Ovary (tissue), 7 donors: ENCODE measurements at regions not wholly inside any gene's neighbourhood (a gene's known extent, or its start where the extent isn't known, plus 50 kb on each side); places are given as distances from the start of the nearest gene placed in this dataset.

Experiments
- DNase-seq, 5 donors: peaks; one replicate each; pipeline ENCODE4 v3.0.0-alpha.2; 2019 to 2020
- H3K27ac ChIP-seq, 2 donors: fragments of 200-600 bp; one replicate each; pipeline versions ENCODE4 v1.5.1 to v1.8.0; 2019 to 2022
- H3K27me3 ChIP-seq: fragments of 200-600 bp; one replicate; pipeline ENCODE4 v1.8.0; 2022
- H3K36me3 ChIP-seq: fragments of 200-600 bp; sonication (generic); one replicate; pipeline ENCODE4 v1.5.1; 2019
- H3K4me1 ChIP-seq: one replicate; pipeline ENCODE4 v1.8.1; 2013; ENCODE audit warnings: mild to moderate bottlenecking, moderate library complexity; ENCODE audit not compliant: insufficient read depth
- H3K4me3 ChIP-seq: fragments of 200-600 bp; sonication (generic); one replicate; pipeline ENCODE4 v1.5.1; 2017
- H3K9me3 ChIP-seq, 2 donors: fragments of 200-600 bp in 1 of 2; sonication (generic) in 1 of 2; one replicate each; pipeline versions ENCODE4 v1.5.1 to v1.8.1; 2013 to 2019; ENCODE audit warnings: mild to moderate bottlenecking in 1 of 2, moderate library complexity in 1 of 2
- CTCF ChIP-seq, 3 donors: fragments of 450-650 bp in 2 of 3; fragments of 200-600 bp in 1 of 3; IDR thresholded peaks; one replicate each; pipeline versions ENCODE4 v1.5.1 to v1.8.0; 2016 to 2022; ENCODE audit warnings: antibody characterized with exemption in 3 of 3, mild to moderate bottlenecking in 1 of 3
- EP300 ChIP-seq: sonication (generic); formaldehyde crosslinking; IDR thresholded peaks from one replicate; pipeline ENCODE4 v1.6.1; 2017; ENCODE audit warnings: antibody characterized with exemption
- POLR2A ChIP-seq: fragments of 450-650 bp; IDR thresholded peaks from one replicate; pipeline ENCODE4 v1.6.1; 2017; ENCODE audit warnings: antibody characterized with exemption, mild to moderate bottlenecking, moderate library complexity
- WGBS, 3 donors: extraction: QIAGEN DNeasy Blood & Tissue Kit in 1 of 3; methylation state at CpG; one replicate each; pipeline versions ENCODE4 v1.1.5 to v1.1.7; 2013 to 2017; 5-methylcytosine and 5-hydroxymethylcytosine counted together
- intact Hi-C, 4 donors: fragments of 100-400 bp; cut with DNase I; formaldehyde crosslinking; loops; one replicate each; pipeline versions ENCODE4 v1.11.0 to v1.15.1; 2022 to 2023
- donor health status: DM: no; HTN: no; CAD: no; lungs with moderate emphysema.
- donor health status: DM: no; HTN: no; CAD: no.
- donor health status: Bipolar disorder and iron deficiency.
- donor health status: DM: no; HTN: no; CAD: no.
- donor health status: DM: yes; HTN: yes; CAD: no.

GRCh38 chr2:236359426-236360045, 95.3 kb upstream of the ASB18 start:
- no peak overlapping the region for H3K4me3 ChIP-seq
- 80 to 82% (median 81%) methylated on average over 10 of the region's 10 CpGs for WGBS, 3 donors
- TF ChIP-seq EP300, result no peak
- TF ChIP-seq POLR2A, result no peak
- no peak for TF ChIP-seq CTCF (IDR thresholded peaks at IDR 0.05)
- H3K4me1 ChIP-seq, result peaks cover 5% of the 10 kb centered on the region
- no peak overlapping the region for H3K27ac ChIP-seq
- H3K27me3 ChIP-seq, result no peaks in the 10 kb centered on the region
- intact Hi-C loops, result loop anchor here in 2 of 4 donors (5.0 to 10.0 kb wide), 2 partner anchors 213 to 665 kb away; no protein-coding TSS in a partner anchor
- no peaks in the 10 kb centered on the region for H3K36me3 ChIP-seq
- H3K9me3 ChIP-seq, result no peaks in the 10 kb centered on the region
- no peak for DNase-seq

- no peaks in the 10 kb centered on the region for H3K27me3 ChIP-seq
- TF ChIP-seq EP300 (no peak), CTCF (IDR thresholded peaks at IDR 0.05) (no peak), POLR2A (no peak)
Measured at GRCh38 chr2:236360496-236360895, 96.3 kb upstream of the ASB18 start.

GRCh38 chr2:236363711-236364277, 99.6 kb upstream of the ASB18 start:
- 11 to 35% (median 14%) methylated on average over 10 of the region's 10 CpGs for WGBS, 3 donors
- Histone ChIP-seq H3K4me1 (peaks cover 5% of the 10 kb centered on the region), H3K36me3 (no peaks in the 10 kb centered on the region), H3K27ac (no peak overlapping the region), H3K4me3 (no peak overlapping the region), H3K27me3 (no peaks in the 10 kb centered on the region), H3K9me3 (no peaks in the 10 kb centered on the region)
- TF ChIP-seq CTCF (IDR thresholded peaks at IDR 0.05) (no peak), EP300 (no peak), POLR2A (no peak)
- DNase-seq, result no peak
- intact Hi-C loops, result loop anchor here in 1 of 4 donors (5.0 kb wide), 1 partner anchor 209 kb away; no protein-coding TSS in a partner anchor

More at GRCh38 chr2:236360496-236360895, 96.3 kb upstream of the ASB18 start:
- H3K27ac ChIP-seq, result peak overlapping the region in 1 of 2 donors; percentile 3
- no peaks in the 10 kb centered on the region for H3K9me3 ChIP-seq
- intact Hi-C loops, result loop anchor here in 1 of 4 donors (5.0 kb wide), 1 partner anchor 212 kb away; no protein-coding TSS in a partner anchor
- 6 to 26% (median 9%) methylated on average over 4 of the region's 4 CpGs for WGBS, 3 donors
- DNase-seq, result peak in 1 of 5 donors; percentile 24
- no peaks in the 10 kb centered on the region for H3K36me3 ChIP-seq
- peaks cover 5% of the 10 kb centered on the region for H3K4me1 ChIP-seq
- no peak overlapping the region for H3K4me3 ChIP-seq

- H3K4me3 ChIP-seq, result no peak overlapping the region
- no peaks in the 10 kb centered on the region for H3K27me3 ChIP-seq
- H3K9me3 ChIP-seq, result no peaks in the 10 kb centered on the region
- no peak overlapping the region for H3K27ac ChIP-seq
- TF ChIP-seq CTCF (IDR thresholded peaks at IDR 0.05) (no peak), POLR2A (no peak), EP300 (no peak)
- peaks cover 6% of the 10 kb centered on the region for H3K4me1 ChIP-seq
- intact Hi-C loops, result no loop called here
- 89 to 91% (median 91%) methylated on average over 14 of the region's 14 CpGs for WGBS, 3 donors
- no peaks in the 10 kb centered on the region for H3K36me3 ChIP-seq
- no peak for DNase-seq
Measured at GRCh38 chr2:236365258-236366048, 101.2 kb upstream of the ASB18 start.
